NCI-H1048 (cell line): ENCODE measurements at regions not wholly inside any gene's neighbourhood (a gene's known extent, or its start where the extent isn't known, plus 50 kb on each side); places are given as distances from the start of the nearest gene placed in this dataset.

ENCODE experiments used
- DNase-seq: peaks from one replicate; lab custom pipeline; 2025; lab: John Stamatoyannopoulos, UW

GRCh38 chr6:79305020-79305419 lies 70.5 kb upstream of the HMGN3 start:
- DNase-seq, result no peak

- DNase-seq, result no peak
Measured at GRCh38 chr6:79302341-79302740, 67.9 kb upstream of the HMGN3 start.

GRCh38 chr6:79301290-79301689 lies 66.8 kb upstream of the HMGN3 start:
- no peak for DNase-seq

GRCh38 chr6:79296211-79296610 lies 61.7 kb upstream of the HMGN3 start:
- no peak for DNase-seq
